GM12875 (cell line): ENCODE measurements at regions not wholly inside any gene's neighbourhood (a gene's known extent, or its start where the extent isn't known, plus 50 kb on each side); places are given as distances from the start of the nearest gene placed in this dataset.

Experiments used
- H3K4me3 ChIP-seq: one replicate; pipeline ENCODE4 v1.5.1; 2011; ENCODE audit warnings: low read depth, low read length, control low read depth
- CTCF ChIP-seq: IDR thresholded peaks from 2 replicates; pipeline ENCODE4 v1.5.1; 2011; ENCODE audit warnings: low read depth, mild to moderate bottlenecking, control low read depth, inconsistent platforms, low read length, moderate library complexity, borderline replicate concordance; ENCODE audit not compliant: insufficient read depth

- no peak overlapping the region for H3K4me3 ChIP-seq
- no peak for TF ChIP-seq CTCF
These were observed 263.3 kb downstream of the TFCP2L1 start for GRCh38 chr2:121021685-121022084.

- TF ChIP-seq CTCF, result no peak
- no peak overlapping the region for H3K4me3 ChIP-seq
These were observed 256.4 kb downstream of the TFCP2L1 start for GRCh38 chr2:121028577-121028976.

GRCh38 chr2:121030523-121030922, 254.5 kb downstream of the TFCP2L1 start:
- no peak for TF ChIP-seq CTCF
- H3K4me3 ChIP-seq, result no peak overlapping the region

- no peak for TF ChIP-seq CTCF
- H3K4me3 ChIP-seq, result no peak overlapping the region
These were observed 253.2 kb downstream of the TFCP2L1 start for GRCh38 chr2:121031568-121032340.

- no peak for TF ChIP-seq CTCF
- no peak overlapping the region for H3K4me3 ChIP-seq
These were observed 251.5 kb downstream of the TFCP2L1 start for GRCh38 chr2:121033461-121033996.

- TF ChIP-seq CTCF, result no peak
- no peak overlapping the region for H3K4me3 ChIP-seq
These were observed 250.5 kb downstream of the TFCP2L1 start for GRCh38 chr2:121034551-121034950.

GRCh38 chr2:121036226-121036692, 248.7 kb downstream of the TFCP2L1 start:
- TF ChIP-seq CTCF, result no peak
- H3K4me3 ChIP-seq, result no peak overlapping the region
